IPS-20b (cell line): ENCODE measurements at regions not wholly inside any gene's neighbourhood (a gene's known extent, or its start where the extent isn't known, plus 50 kb on each side); places are given as distances from the start of the nearest gene placed in this dataset.

ENCODE experiments used
- H3K27ac ChIP-seq: one replicate; pipeline ENCODE4 v1.5.1; 2013; ENCODE audit warnings: low read length
- H3K27me3 ChIP-seq: 2 replicates; pipeline ENCODE4 v1.6.1; 2013; ENCODE audit warnings: mild to moderate bottlenecking, low read length, inconsistent platforms; ENCODE audit not compliant: insufficient read depth
- H3K36me3 ChIP-seq: 2 replicates; pipeline ENCODE4 v1.6.1; 2013; ENCODE audit warnings: low read depth, mild to moderate bottlenecking, inconsistent platforms, low read length, moderate library complexity; ENCODE audit not compliant: insufficient read depth
- H3K4me1 ChIP-seq: 2 replicates; pipeline ENCODE4 v1.6.1; 2013; ENCODE audit warnings: mild to moderate bottlenecking, control low read depth, inconsistent platforms, low read length, moderate library complexity; ENCODE audit not compliant: insufficient read depth
- H3K4me3 ChIP-seq: 2 replicates; pipeline ENCODE4 v1.5.1; 2013; ENCODE audit warnings: mild to moderate bottlenecking, low read length, inconsistent platforms
- H3K9ac ChIP-seq: 2 replicates; pipeline ENCODE4 v1.6.1; 2013; ENCODE audit warnings: low read depth, mild to moderate bottlenecking, inconsistent platforms, low read length, moderate library complexity
- H3K9me3 ChIP-seq: 2 replicates; pipeline ENCODE4 v1.6.1; 2013; ENCODE audit warnings: mild to moderate bottlenecking, low read depth, low read length, inconsistent platforms; ENCODE audit not compliant: insufficient read depth

DNA sequence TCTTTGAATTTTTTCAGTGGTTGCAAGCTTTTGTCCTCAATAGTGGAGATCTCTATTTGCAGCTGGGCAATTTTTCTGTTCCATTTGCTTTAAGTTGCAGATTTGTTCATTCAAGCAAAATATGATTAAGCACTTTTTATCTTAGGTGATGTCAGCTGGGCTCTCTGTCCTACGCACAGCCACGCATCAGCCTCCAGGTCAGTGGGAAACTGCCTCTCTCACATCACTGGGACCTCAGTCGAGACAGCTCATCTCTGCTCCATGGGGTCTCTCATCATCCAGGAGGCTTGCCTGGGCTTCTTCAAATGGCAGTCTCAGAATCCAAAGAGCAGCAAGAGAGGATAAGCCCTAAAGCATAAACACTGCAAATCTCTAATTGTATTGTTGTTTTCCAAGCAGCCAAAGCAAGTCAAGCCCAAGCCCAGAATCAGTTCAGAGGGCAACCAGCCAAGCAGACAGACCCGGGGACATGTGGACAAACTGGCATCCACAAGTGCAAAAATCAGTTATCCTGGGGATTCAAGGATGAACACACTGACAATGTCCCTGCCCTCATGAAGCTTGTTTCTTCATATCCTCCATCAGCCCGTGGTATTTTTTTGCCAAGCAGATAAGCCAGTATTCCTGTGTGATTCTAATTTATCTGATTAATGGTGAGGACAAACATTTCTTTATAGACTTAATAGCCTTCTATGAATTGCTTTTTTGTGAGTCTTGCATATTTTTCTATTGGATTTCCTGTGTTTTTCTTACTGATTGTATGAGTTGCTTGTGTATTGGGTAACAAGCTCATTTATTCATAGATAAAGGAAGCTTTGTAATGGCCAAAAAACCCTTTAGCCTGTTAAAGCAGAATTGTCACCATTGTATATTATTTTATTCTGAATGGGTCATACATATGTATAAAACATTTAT, 262.5 kb downstream of the GXYLT1 start:
- Histone ChIP-seq H3K9me3 (no peaks in the 10 kb centered on the region), H3K27me3 (no peaks in the 10 kb centered on the region), H3K36me3 (no peaks in the 10 kb centered on the region), H3K27ac (no peak overlapping the region), H3K9ac (no peak overlapping the region), H3K4me1 (no peaks in the 10 kb centered on the region), H3K4me3 (no peak overlapping the region)

DNA sequence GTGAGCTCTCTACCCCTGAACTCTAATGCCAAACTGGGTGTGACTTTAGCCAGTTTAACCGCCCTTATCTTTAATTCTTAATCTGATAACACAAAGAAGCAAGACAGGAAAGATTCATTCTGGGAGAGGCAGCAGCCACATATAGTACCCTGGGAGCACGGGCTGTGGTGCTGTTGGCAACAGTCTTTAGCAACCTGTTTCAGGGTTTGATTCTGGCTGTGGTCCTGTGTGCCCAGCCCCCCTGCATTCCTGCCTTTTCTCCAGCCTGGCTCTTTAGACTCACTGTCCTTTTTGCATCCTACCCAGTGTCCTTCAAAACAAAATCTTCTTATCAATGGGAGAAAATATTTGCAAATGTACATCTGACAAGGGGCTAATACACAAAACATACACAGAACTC, 275.2 kb downstream of the GXYLT1 start:
- Histone ChIP-seq H3K9me3 (peaks cover 3% of the 10 kb centered on the region; the same call in 1 of the 2 replicates), H3K27me3 (no peaks in the 10 kb centered on the region), H3K27ac (no peak overlapping the region), H3K36me3 (no peaks in the 10 kb centered on the region), H3K9ac (no peak overlapping the region), H3K4me1 (no peaks in the 10 kb centered on the region; the same call in 1 of the 2 replicates), H3K4me3 (no peak overlapping the region)

DNA sequence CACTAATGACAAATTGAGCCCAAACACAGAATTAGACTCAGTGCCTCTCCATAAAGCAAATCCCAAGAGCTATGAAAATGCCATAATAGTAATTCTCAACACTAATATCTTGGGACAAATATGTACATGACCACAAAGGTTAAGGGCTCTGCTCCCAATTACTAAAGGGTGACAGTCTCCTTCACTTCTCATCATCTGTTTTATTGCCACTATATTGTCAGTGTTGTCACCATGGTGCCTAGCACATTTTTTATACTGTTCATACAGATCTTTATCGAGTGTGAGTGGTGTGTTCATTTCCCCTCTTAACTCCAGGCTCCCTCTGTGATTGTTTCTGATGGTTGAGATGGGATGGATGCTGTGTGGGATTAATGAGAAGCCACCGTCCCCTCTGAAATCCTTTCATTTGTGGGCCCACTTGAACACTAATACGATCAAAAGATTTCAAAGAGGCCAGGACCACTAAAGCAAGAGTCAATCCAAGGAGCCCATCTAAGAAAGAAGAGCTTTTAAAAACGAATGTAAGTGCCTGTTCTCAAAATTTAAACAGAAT, 277.7 kb downstream of the GXYLT1 start:
- H3K27me3 ChIP-seq, result no peaks in the 10 kb centered on the region
- no peaks in the 10 kb centered on the region for H3K36me3 ChIP-seq
- no peaks in the 10 kb centered on the region; the same call in 1 of the 2 replicates for H3K4me1 ChIP-seq
- H3K4me3 ChIP-seq, result no peak overlapping the region
- no peak overlapping the region for H3K27ac ChIP-seq
- H3K9ac ChIP-seq, result no peak overlapping the region
- H3K9me3 ChIP-seq, result peaks cover 3% of the 10 kb centered on the region; the same call in 1 of the 2 replicates

DNA sequence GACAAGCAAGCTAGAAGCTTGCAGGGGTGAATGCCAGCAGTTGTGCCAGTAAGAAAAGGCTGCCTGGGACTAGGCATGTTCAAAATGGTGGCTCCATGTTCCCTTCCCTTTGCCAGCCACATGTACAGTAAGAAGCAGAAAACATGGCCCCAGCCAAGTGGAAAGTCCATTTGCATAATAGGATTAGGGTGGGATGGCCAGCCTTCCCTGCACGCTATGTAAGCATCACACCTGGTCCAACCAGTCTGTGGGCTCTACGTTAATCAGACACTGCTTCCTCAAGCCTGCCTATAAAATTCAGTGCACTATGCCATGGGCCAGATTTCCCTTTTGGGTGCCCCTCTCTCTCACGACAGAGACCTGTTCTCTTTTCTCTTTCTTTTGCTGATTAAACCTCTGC, 288.4 kb downstream of the GXYLT1 start:
- Histone ChIP-seq H3K27me3 (no peaks in the 10 kb centered on the region), H3K27ac (no peak overlapping the region), H3K36me3 (no peaks in the 10 kb centered on the region), H3K9me3 (no peaks in the 10 kb centered on the region), H3K9ac (no peak overlapping the region), H3K4me1 (no peaks in the 10 kb centered on the region), H3K4me3 (no peak overlapping the region)

DNA sequence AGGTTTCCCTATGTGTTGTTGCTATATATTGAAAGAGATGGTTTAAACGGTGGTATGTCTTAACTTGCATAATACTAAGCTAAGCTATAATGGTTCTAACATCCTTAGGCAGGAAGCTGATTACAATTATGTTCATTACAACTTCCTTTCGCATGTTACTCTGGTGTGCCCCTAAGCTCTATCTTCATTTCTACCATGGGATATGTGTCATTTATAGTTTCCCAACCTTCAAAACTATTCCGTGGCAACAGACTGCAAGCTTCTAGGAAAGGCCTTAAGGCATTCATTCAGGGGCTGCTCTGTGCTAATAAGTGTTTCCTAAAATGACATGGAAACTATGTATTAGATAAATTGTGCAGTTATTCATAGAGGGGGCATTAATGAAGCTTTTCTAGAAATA, 294.6 kb downstream of the GXYLT1 start:
- H3K27ac ChIP-seq, result no peak overlapping the region
- H3K27me3 ChIP-seq, result no peaks in the 10 kb centered on the region
- H3K9me3 ChIP-seq, result no peaks in the 10 kb centered on the region
- no peak overlapping the region for H3K9ac ChIP-seq
- no peaks in the 10 kb centered on the region for H3K36me3 ChIP-seq
- H3K4me1 ChIP-seq, result no peaks in the 10 kb centered on the region
- H3K4me3 ChIP-seq, result no peak overlapping the region

DNA sequence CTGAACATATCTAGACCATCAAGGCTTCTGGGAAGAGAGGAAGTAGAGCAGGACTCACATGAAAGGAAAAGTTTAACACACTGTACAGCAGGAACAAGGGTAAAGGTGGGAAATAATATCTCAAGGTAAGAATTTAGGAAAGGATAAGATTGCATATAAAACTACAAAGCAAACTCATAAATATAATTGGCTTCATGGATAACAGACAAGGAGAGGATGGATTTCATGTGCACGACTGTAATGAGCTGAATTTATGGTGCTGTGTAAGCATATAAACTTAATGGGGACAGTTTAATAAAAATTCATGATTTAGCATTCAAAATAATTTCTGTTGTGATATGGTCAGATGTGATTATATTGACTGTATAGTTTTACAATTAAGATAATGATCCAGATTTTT, 298.0 kb downstream of the GXYLT1 start:
- Histone ChIP-seq H3K36me3 (no peaks in the 10 kb centered on the region), H3K4me3 (no peak overlapping the region), H3K27me3 (no peaks in the 10 kb centered on the region), H3K4me1 (no peaks in the 10 kb centered on the region), H3K9me3 (no peaks in the 10 kb centered on the region), H3K9ac (no peak overlapping the region), H3K27ac (no peak overlapping the region)

DNA sequence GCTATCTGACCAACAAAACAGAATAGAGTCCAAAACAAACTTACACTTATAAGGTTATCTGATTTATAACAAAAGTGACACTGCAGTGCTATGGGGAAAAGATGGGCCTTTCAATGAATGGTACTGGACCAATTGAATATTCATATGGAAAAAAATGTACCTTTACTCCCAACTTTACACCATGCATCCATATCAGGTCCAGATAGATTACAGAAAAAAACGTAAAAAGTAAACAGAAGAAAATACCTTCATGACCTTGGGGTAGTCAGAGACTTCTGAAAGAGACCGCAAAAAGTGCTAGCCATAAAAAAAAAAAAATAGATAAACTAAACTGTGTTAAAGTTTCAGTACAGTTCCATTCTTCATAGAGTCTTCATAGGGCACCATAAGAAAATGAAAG, 308.3 kb downstream of the GXYLT1 start:
- no peaks in the 10 kb centered on the region for H3K36me3 ChIP-seq
- no peak overlapping the region for H3K4me3 ChIP-seq
- no peaks in the 10 kb centered on the region for H3K9me3 ChIP-seq
- H3K27me3 ChIP-seq, result no peaks in the 10 kb centered on the region
- no peaks in the 10 kb centered on the region; the same call in 1 of the 2 replicates for H3K4me1 ChIP-seq
- no peak overlapping the region for H3K27ac ChIP-seq
- H3K9ac ChIP-seq, result no peak overlapping the region

DNA sequence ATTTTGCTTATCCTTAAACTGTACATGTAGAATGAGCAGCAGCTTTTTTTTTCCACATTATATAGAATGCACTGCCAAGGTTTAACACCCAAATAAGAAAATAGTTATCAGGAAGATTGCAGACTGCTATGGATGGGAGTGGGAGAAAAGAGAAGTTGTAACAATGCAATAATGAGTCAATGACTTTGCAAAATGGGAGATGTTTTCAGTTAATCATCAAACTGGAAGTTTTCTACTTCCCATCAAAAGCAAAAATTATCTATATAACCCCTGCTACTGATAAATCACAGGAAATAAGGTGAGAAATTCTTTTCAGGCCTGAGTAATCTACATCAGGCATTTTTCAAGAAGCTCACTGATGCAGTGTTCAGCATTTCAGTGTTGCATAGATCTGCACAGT, 309.1 kb downstream of the GXYLT1 start:
- Histone ChIP-seq H3K9me3 (no peaks in the 10 kb centered on the region), H3K4me1 (no peaks in the 10 kb centered on the region), H3K4me3 (no peak overlapping the region), H3K36me3 (no peaks in the 10 kb centered on the region), H3K27ac (no peak overlapping the region), H3K9ac (no peak overlapping the region), H3K27me3 (no peaks in the 10 kb centered on the region)

DNA sequence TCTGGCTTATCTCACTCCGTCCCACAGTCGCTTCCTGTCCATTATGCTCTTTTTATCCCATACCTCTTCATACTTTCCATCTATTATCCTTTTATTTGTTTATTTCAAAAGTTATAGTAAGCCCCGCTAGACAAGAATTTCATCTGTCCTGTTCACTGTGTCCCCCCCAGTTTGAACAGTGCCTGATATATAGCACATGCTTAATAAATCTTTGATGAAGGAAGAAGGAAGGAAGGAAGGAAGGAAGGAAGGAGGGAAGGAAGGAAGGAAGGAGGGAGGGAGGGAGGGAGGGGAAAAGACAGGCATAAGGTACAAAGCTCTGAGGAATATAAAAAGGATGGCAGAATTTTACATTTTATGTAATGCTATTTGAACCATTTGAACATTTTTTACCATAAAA, 324.7 kb downstream of the GXYLT1 start:
- H3K4me1 ChIP-seq, result no peaks in the 10 kb centered on the region
- no peak overlapping the region for H3K27ac ChIP-seq

DNA sequence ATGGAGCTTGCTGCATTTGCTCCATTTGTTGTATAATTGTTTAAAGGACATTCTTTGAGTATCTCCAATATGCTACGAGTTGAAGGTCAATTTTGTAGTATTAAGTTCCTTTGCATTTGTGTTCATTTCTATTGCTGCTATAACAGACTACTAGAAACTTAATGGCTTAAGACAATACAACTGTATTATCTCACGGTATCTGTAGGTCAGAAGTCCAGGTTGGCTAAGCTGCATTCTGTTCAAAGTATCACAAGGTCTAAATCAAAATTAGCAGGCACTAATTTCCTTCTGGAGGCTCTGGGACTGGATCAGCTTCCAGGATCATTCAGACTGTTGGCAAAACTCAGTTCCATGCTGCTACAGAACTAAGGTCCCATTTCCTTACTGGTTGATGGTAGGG, 340.6 kb downstream of the GXYLT1 start:
- Histone ChIP-seq H3K9me3 (no peaks in the 10 kb centered on the region), H3K36me3 (no peaks in the 10 kb centered on the region), H3K4me3 (no peak overlapping the region), H3K27ac (no peak overlapping the region), H3K27me3 (no peaks in the 10 kb centered on the region), H3K4me1 (no peaks in the 10 kb centered on the region), H3K9ac (no peak overlapping the region)

More for the DNA sequence above, 324.7 kb downstream of the GXYLT1 start:
- H3K9ac ChIP-seq, result no peak overlapping the region
- 0 out of 2 replicates have a peak, but pooled peaks cover 3% of the 10 kb centered on the region for H3K9me3 ChIP-seq
- H3K36me3 ChIP-seq, result no peaks in the 10 kb centered on the region
- H3K27me3 ChIP-seq, result no peaks in the 10 kb centered on the region
- H3K4me3 ChIP-seq, result no peak overlapping the region

DNA sequence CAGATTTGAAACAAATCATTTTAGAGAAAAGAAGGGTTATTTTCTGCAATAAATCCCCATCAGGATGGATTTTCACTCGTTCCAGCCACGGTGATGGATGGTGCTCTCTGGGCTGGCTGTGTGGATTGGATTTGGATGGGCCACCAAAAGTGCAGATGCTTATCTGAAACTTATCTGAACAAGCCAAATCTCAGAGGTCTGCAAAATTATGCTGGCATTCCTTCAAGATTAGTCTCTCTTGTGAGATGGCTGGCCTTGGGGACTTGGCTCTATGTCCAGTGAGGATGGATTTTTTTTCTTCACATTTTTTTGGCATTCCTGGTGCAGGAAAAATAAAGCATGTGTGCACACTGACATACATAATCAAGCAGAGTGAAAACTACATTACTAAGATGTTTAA, 341.9 kb downstream of the GXYLT1 start:
- Histone ChIP-seq H3K4me1 (no peaks in the 10 kb centered on the region), H3K4me3 (no peak overlapping the region), H3K27ac (no peak overlapping the region), H3K9ac (no peak overlapping the region), H3K36me3 (no peaks in the 10 kb centered on the region), H3K9me3 (no peaks in the 10 kb centered on the region), H3K27me3 (no peaks in the 10 kb centered on the region)

DNA sequence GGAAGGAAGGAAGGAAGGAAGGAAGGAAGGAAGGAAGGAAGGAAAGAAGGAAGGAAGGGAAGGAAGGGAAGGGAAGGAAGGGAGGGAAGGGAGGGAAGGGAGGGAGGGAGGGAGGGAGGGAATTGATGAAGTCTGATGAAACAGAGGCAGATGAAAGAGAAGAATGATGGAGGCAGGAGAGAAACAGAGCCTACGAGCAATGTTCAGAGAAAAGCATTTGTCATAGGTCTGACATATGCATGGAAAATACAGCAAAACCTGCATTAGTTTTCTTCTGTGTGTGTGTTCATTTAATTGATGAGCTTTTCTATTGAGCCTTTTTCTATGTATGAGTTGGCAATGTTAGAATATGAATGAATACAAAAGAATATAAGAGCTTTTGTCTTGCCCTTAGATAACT, 343.4 kb downstream of the GXYLT1 start:
- Histone ChIP-seq H3K27me3 (no peaks in the 10 kb centered on the region), H3K27ac (no peak overlapping the region), H3K4me1 (no peaks in the 10 kb centered on the region)

More for the DNA sequence above, 343.4 kb downstream of the GXYLT1 start:
- H3K9me3 ChIP-seq, result no peaks in the 10 kb centered on the region
- H3K9ac ChIP-seq, result no peak overlapping the region
- no peaks in the 10 kb centered on the region for H3K36me3 ChIP-seq
- H3K4me3 ChIP-seq, result no peak overlapping the region
